ENCODE measurements at regions not wholly inside any gene's neighbourhood (a gene's known extent, or its start where the extent isn't known, plus 50 kb on each side); places are given as distances from the start of the nearest gene placed in this dataset.

DNA sequence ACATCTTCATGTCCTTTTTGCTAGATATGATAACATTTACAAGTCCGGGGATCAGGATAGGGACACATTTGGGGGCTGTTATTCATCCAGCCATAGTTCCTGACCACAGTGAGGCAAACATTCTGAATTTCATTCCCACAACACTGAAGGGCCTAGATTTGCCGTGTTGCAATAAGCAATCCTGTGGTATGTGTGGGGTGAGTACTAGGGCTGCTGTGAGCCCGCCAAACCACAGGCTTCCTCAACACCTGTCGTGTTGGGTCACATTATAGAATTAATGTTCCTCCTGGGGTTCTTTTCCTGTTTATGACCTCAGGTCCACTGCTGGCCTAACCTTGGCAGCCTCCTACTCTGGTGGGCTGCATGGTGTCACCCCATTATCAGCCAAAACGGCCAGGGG is 119.2 kb downstream of the TBC1D30 start:
- Histone ChIP-seq H3K27ac (replicated peaks in 1 of 4) (no peak overlapping the region), H3K27me3 (no peaks in the 10 kb centered on the region), H3K36me3 (no peaks in the 10 kb centered on the region), H3K9me3 (no peaks in the 10 kb centered on the region), H3K4me1 (peaks cover 7 to 17% (median 14%) of the 10 kb centered on the region in 4 donors), H3K4me3 (no peak overlapping the region)
- WGBS = 72% methylated on average over 5 of the region's 5 CpGs
- intact Hi-C loops (cut with DNase I) = no loop called here
- no peak for DNase-seq (ENCODE audit: extremely low spot score)
- TF ChIP-seq POLR2A (IDR thresholded peaks at IDR 0.05; ENCODE audit: low read depth) (no peak), POLR2AphosphoS5 (IDR thresholded peaks at IDR 0.05) (no peak), EP300 (IDR thresholded peaks at IDR 0.05) (no peak)
- TF ChIP-seq, protein P1, sequence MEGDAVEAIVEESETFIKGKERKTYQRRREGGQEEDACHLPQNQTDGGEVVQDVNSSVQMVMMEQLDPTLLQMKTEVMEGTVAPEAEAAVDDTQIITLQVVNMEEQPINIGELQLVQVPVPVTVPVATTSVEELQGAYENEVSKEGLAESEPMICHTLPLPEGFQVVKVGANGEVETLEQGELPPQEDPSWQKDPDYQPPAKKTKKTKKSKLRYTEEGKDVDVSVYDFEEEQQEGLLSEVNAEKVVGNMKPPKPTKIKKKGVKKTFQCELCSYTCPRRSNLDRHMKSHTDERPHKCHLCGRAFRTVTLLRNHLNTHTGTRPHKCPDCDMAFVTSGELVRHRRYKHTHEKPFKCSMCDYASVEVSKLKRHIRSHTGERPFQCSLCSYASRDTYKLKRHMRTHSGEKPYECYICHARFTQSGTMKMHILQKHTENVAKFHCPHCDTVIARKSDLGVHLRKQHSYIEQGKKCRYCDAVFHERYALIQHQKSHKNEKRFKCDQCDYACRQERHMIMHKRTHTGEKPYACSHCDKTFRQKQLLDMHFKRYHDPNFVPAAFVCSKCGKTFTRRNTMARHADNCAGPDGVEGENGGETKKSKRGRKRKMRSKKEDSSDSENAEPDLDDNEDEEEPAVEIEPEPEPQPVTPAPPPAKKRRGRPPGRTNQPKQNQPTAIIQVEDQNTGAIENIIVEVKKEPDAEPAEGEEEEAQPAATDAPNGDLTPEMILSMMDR (IDR thresholded peaks at IDR 0.05) = no peak

DNA sequence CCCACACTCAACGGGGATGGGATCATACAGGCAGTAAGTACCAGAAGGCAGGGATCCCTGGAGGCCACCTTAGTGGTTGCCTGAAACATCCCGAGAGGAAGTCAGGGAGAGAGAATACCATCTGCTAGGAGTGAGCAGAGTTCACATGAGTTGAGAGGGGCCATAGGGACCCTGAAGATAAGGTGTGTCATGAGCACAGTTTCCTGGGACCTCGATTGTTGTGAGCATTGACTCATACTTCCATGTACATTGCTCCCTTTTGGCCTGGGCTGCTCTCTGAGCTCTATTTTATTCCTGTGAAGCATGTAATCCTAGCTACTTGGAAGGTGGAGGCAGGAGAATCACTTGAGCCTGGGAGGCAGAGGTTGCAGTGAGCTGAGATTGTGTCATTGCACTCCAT is 120.5 kb downstream of the TBC1D30 start:
- H3K4me3 ChIP-seq = no peak overlapping the region
- WGBS = 93% methylated on average over 3 of the region's 3 CpGs
- H3K36me3 ChIP-seq = no peaks in the 10 kb centered on the region
- H3K27ac ChIP-seq (replicated peaks in 1 of 4) = no peak overlapping the region
- intact Hi-C loops (cut with DNase I) = no loop called here
- H3K4me1 ChIP-seq = peaks cover 7 to 17% (median 14%) of the 10 kb centered on the region in 4 donors
- no peaks in the 10 kb centered on the region for H3K27me3 ChIP-seq
- TF ChIP-seq, protein P1 (IDR thresholded peaks at IDR 0.05) = no peak
- TF ChIP-seq POLR2A (IDR thresholded peaks at IDR 0.05; ENCODE audit: low read depth) (no peak), POLR2AphosphoS5 (IDR thresholded peaks at IDR 0.05) (no peak), EP300 (IDR thresholded peaks at IDR 0.05) (no peak)
- DNase-seq (ENCODE audit: extremely low spot score) = no peak
- H3K9me3 ChIP-seq = no peaks in the 10 kb centered on the region

DNA sequence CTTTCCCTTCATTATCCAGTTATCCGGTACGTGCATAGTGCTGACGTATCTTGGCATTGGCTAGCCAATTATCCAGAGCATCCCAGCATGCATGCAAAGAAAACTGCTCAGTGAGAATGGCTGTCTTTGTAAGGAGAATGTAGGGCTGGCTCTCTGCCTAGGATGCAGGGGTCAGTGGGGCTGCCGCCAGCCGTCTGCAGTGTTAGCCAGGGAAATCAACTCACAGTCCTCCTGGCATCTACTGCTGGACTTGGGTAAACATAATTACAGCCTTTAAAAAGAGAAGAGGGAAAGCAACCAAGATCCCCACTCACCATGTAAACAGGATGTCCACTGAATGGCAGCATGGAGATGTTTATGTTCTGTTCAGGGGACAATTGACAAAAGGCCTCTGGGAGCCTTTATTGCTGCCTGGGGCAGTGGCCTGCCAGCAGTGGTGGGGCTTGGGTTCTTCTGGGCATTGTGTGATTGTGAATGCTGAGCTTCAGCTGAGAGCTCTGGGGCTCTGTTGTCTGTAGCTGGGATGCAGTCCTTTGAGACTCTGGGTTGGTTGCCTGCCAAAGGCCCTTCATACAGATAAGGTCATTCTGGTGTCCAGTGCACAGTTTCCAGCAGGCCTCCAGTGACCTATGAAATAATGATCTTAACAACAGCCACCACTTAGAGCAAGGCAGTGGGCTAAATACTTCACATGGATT is 121.8 kb downstream of the TBC1D30 start:
- H3K4me1 ChIP-seq = peaks cover 7 to 18% (median 16%) of the 10 kb centered on the region in 4 donors
- no peak overlapping the region for H3K27ac ChIP-seq (replicated peaks in 1 of 4)
- H3K36me3 ChIP-seq = no peaks in the 10 kb centered on the region
- H3K9me3 ChIP-seq = no peaks in the 10 kb centered on the region
- no peak overlapping the region for H3K4me3 ChIP-seq
- no peak for TF ChIP-seq POLR2A (IDR thresholded peaks at IDR 0.05; ENCODE audit: low read depth)
- TF ChIP-seq POLR2AphosphoS5 (IDR thresholded peaks at IDR 0.05) = peak in 1 of 2 donors; percentile 35
- intact Hi-C loops (cut with DNase I) = no loop called here
- no peak for DNase-seq (ENCODE audit: extremely low spot score)
- 26% methylated on average over 5 of the region's 5 CpGs for WGBS
- no peaks in the 10 kb centered on the region for H3K27me3 ChIP-seq

DNA sequence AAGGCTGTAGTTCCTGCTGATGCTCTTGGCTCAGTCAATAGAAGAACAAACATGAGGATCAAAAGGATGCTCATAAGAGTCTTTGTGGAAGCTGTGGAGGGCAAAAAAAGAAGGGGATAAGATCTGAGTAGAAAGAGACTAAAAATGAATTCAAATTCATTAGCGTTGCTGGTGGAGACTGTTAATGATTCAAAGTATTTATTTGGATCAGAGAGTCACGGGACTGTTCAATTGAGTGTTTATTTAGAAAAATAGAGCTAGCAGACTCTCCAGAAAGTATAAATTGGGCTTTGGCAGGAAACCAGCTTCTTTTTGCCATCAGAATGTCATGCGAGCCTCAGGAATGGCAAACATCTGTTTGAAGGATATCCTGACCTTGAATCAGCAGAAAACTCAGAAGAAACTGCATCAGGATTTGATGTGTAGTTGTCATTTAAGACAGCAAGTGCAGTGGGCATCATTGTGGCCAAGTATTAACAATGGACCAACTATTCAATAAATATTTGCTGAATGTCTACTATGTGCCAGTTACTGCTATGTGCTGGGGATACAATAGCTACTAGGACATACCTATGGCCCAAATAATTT is 126.4 kb downstream of the TBC1D30 start:
- intact Hi-C loops (cut with DNase I) = no loop called here
- 21% methylated on average over 3 of the region's 3 CpGs for WGBS

DNA sequence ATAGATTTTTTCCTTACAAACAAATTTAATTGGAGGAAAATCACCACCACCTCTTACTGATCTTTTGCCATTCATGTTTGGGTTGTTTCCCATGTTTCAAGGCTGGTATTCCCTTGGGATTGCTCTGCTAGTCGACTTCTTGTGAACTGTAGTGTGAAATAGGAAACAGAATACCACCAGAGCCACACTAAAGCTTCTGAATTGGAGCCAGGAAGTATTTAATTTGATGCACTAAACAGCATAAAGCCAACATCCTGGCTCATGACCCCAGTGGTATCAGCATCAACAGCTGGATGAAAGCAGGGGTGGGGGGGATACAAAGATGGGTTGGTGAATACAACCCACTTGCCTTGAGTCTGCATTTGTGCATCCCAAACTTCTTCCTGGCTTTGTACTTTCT is 127.5 kb downstream of the TBC1D30 start:
- Histone ChIP-seq H3K4me3 (no peak overlapping the region), H3K27me3 (no peaks in the 10 kb centered on the region), H3K4me1 (peaks cover 0 to 7% (median 3%) of the 10 kb centered on the region in 4 donors), H3K36me3 (no peaks in the 10 kb centered on the region), H3K27ac (replicated peaks in 1 of 4) (no peak overlapping the region), H3K9me3 (no peaks in the 10 kb centered on the region)
- TF ChIP-seq, protein P1 (IDR thresholded peaks at IDR 0.05) = no peak
- no peak for TF ChIP-seq POLR2AphosphoS5 (IDR thresholded peaks at IDR 0.05)
- TF ChIP-seq POLR2A (IDR thresholded peaks at IDR 0.05; ENCODE audit: low read depth) = no peak
- TF ChIP-seq EP300 (IDR thresholded peaks at IDR 0.05) = no peak
- intact Hi-C loops (cut with DNase I) = no loop called here
- WGBS = 43% methylated on average over 1 of the region's 1 CpG
- no peak for DNase-seq (ENCODE audit: extremely low spot score)

More for the DNA sequence above, 126.4 kb downstream of the TBC1D30 start:
- H3K4me3 ChIP-seq = no peak overlapping the region
- no peaks in the 10 kb centered on the region for H3K36me3 ChIP-seq
- no peak overlapping the region for H3K27ac ChIP-seq (replicated peaks in 1 of 4)
- H3K9me3 ChIP-seq = no peaks in the 10 kb centered on the region
- no peak for DNase-seq (ENCODE audit: extremely low spot score)
- TF ChIP-seq POLR2AphosphoS5 (IDR thresholded peaks at IDR 0.05) = no peak
- TF ChIP-seq, protein P1 (IDR thresholded peaks at IDR 0.05) = no peak
- TF ChIP-seq POLR2A (IDR thresholded peaks at IDR 0.05; ENCODE audit: low read depth) = no peak
- no peak for TF ChIP-seq EP300 (IDR thresholded peaks at IDR 0.05)
- no peaks in the 10 kb centered on the region for H3K27me3 ChIP-seq
- H3K4me1 ChIP-seq = peaks cover 7 to 15% (median 14%) of the 10 kb centered on the region in 4 donors
